Endothelial cell of umbilical vein (primary cell): ENCODE measurements at regions not wholly inside any gene's neighbourhood (a gene's known extent, or its start where the extent isn't known, plus 50 kb on each side); places are given as distances from the start of the nearest gene placed in this dataset.

ENCODE experiments used
- BruUV-seq: library from RNA; stranded (reverse); fragments of 400-500 nt; replicated peaks from 2 replicates; lab custom pipeline; 2021; lab: Mats Ljungman, UMichigan
- CTCF ChIA-PET: fragments of 300-600, 350-600 bp; sonication (Branson Sonifier 250); formaldehyde crosslinking; loops from one replicate; lab custom pipeline; 2021; ENCODE audit warnings: antibody characterized with exemption, inconsistent platforms; lab: Charles Lee
- POLR2A ChIA-PET: fragments of 300-600, 350-600 bp; sonication (Branson Sonifier 250); formaldehyde crosslinking; loops from one replicate; lab custom pipeline; 2021; ENCODE audit warnings: antibody characterized with exemption, inconsistent platforms; lab: Charles Lee
- DNase-seq: peaks from one replicate; pipeline ENCODE4 v3.0.0-alpha.2; 2011; ENCODE audit warnings: low read depth, low spot score
- FAIRE-seq: peaks from 2 replicates; lab custom pipeline; 2011; peaks lifted over from hg19 to GRCh38; lab: Jason Lieb, UNC
- H2AFZ ChIP-seq: 2 replicates; pipeline ENCODE4 v1.6.0; 2012; ENCODE audit warnings: low read depth, low read length, control low read depth, inconsistent platforms
- H3K27ac ChIP-seq: 2 replicates; pipeline ENCODE4 v1.5.1; 2011; ENCODE audit warnings: low read depth, mild to moderate bottlenecking, control low read depth, low read length, moderate library complexity; ENCODE audit not compliant: insufficient read depth
- H3K27me3 ChIP-seq, 2 experiments: 2 replicates each; pipeline versions ENCODE4 v1.6.0 to v1.6.1; 2011; ENCODE audit warnings: low read length in 2 of 2, mixed read lengths in 1 of 2; ENCODE audit not compliant: control insufficient read depth in 2 of 2, insufficient read depth in 2 of 2
- H3K36me3 ChIP-seq, 2 experiments: 2 replicates in 1 of 2; 3 replicates in 1 of 2; pipeline ENCODE4 v1.5.1; 2011; ENCODE audit warnings: low read length in 2 of 2, mild to moderate bottlenecking in 1 of 2, moderate library complexity in 1 of 2; ENCODE audit not compliant: control insufficient read depth in 2 of 2, insufficient read depth in 2 of 2; ENCODE audit errors: extremely low read depth in 1 of 2
- H3K4me1 ChIP-seq: 3 replicates; pipeline ENCODE4 v1.5.1; 2011; ENCODE audit warnings: mild to moderate bottlenecking, low read length; ENCODE audit not compliant: control insufficient read depth, insufficient read depth; ENCODE audit errors: extremely low read depth
- H3K4me2 ChIP-seq: 2 replicates; pipeline ENCODE4 v1.6.1; 2011; ENCODE audit warnings: low read length, control low read depth, mixed read lengths; ENCODE audit not compliant: insufficient read depth
- H3K4me3 ChIP-seq, 3 experiments: fragments of 200-600 bp in 1 of 3; sonication (generic), shearing (Covaris generic) in 1 of 3; replicated peaks in 1 of 3; 2 replicates each; pipeline ENCODE4 v1.5.1; 2011 to 2016; ENCODE audit warnings: control low read depth in 3 of 3, low read length in 3 of 3, mild to moderate bottlenecking in 2 of 3, inconsistent platforms in 1 of 3, low read depth in 1 of 3, moderate library complexity in 1 of 3; ENCODE audit not compliant: insufficient read depth in 1 of 3
- H3K79me2 ChIP-seq: 2 replicates; pipeline ENCODE4 v1.6.0; 2012; ENCODE audit warnings: low read length, inconsistent platforms; ENCODE audit not compliant: control insufficient read depth, insufficient read depth
- H3K9ac ChIP-seq: replicated peaks from 2 replicates; pipeline ENCODE3; 2011; ENCODE audit warnings: low read length, control low read depth; ENCODE audit not compliant: insufficient read depth; ENCODE audit errors: extremely low read depth
- H3K9me1 ChIP-seq: replicated peaks from 3 replicates; pipeline ENCODE4 v1.6.0; 2011; ENCODE audit warnings: mild to moderate bottlenecking, low read length; ENCODE audit not compliant: control insufficient read depth, insufficient read depth; ENCODE audit errors: extremely low read depth
- H3K9me3 ChIP-seq: replicated peaks from 2 replicates; pipeline ENCODE4 v1.5.1; 2012; ENCODE audit warnings: low read length, inconsistent platforms; ENCODE audit not compliant: control insufficient read depth, insufficient read depth
- H4K20me1 ChIP-seq: replicated peaks from 2 replicates; pipeline ENCODE3; 2011; ENCODE audit warnings: mild to moderate bottlenecking, low read length; ENCODE audit not compliant: control insufficient read depth, insufficient read depth; ENCODE audit errors: extremely low read depth
- EZH2 ChIP-seq: IDR thresholded peaks from 2 replicates; pipeline ENCODE4 v1.6.1; 2012; ENCODE audit warnings: borderline replicate concordance, low read depth, mild to moderate bottlenecking, moderate library complexity, low read length, inconsistent platforms; ENCODE audit not compliant: severe bottlenecking
- FOS ChIP-seq: IDR thresholded peaks from 2 replicates; pipeline ENCODE4 v1.6.1; 2011; ENCODE audit warnings: mild to moderate bottlenecking, low read length, moderate library complexity, borderline replicate concordance; ENCODE audit not compliant: insufficient read depth
- GATA2 ChIP-seq: IDR thresholded peaks from 2 replicates; pipeline ENCODE4 v1.7.0; 2011; ENCODE audit warnings: low read depth, mild to moderate bottlenecking, moderate library complexity, mixed read lengths, low read length; ENCODE audit not compliant: insufficient read length, insufficient read depth
- JUN ChIP-seq: IDR thresholded peaks from 2 replicates; pipeline ENCODE4 v1.6.1; 2011; ENCODE audit warnings: borderline replicate concordance, low read depth; ENCODE audit not compliant: insufficient read length, insufficient read depth
- MYC ChIP-seq: IDR thresholded peaks from one replicate; pipeline ENCODE4 v1.6.1; 2011; ENCODE audit warnings: mild to moderate bottlenecking, low read depth, low read length
- POLR2A ChIP-seq: IDR thresholded peaks from 2 replicates; pipeline ENCODE4 v1.6.1; 2012; ENCODE audit warnings: low read depth, mild to moderate bottlenecking, control low read depth, low read length
- POLR2AphosphoS5 ChIP-seq: IDR thresholded peaks from 2 replicates; pipeline ENCODE4 v1.6.1; 2012; ENCODE audit warnings: low read depth, mild to moderate bottlenecking, control low read depth, low read length, moderate library complexity; ENCODE audit not compliant: insufficient read depth
- dilution Hi-C: fragments of 300-500 bp; cut with MboI; formaldehyde crosslinking; loops from one replicate; pipeline ENCODE4 v1.15.0; 2019; ENCODE audit warnings: low sequenced_read_pairs; ENCODE audit not compliant: extremely low pct_ligation_motif_present
- intact Hi-C: fragments of 100-400 bp; cut with micrococcal nuclease; formaldehyde crosslinking; loops from one replicate; pipeline ENCODE4 v1.10.0; 2022
- TF ChIP-seq, protein P1 (sequence below), 2 donors: IDR thresholded peaks; 1 replicate in 1 of 2; 2 replicates in 1 of 2; pipeline ENCODE4 v1.5.1; 2011; ENCODE audit warnings: low read length in 2 of 2, mild to moderate bottlenecking in 2 of 2, moderate library complexity in 2 of 2, control low read depth in 1 of 2, inconsistent platforms in 1 of 2, low read depth in 1 of 2; ENCODE audit not compliant: insufficient read depth in 1 of 2; ENCODE audit errors: extremely low read depth in 1 of 2
- TF ChIP-seq, protein P2 (sequence below): IDR thresholded peaks from 2 replicates; pipeline ENCODE4 v1.6.1; 2011; ENCODE audit not compliant: insufficient read depth, insufficient read length

DNA sequence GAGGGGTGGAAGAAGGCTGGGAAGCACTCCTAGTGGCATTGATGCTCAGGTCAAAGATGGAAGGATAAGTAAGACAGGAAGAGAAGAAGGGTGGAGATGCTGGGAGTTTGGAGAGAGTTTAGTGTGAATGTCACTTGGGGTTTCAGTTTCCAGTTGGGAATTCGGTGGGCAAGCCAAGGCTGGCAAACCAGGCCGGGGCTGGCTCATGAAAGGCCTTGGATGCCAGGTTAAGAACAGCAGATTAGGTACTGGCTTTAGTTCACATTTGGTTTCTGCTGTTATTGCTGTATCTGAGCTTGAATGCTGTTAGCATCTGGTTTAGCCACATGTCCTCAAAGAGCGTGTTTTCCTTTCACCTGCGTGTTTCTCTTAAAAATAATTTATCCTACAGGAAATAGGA, 69.6 kb downstream of the BLID start:
- Histone ChIP-seq H3K4me3 (no peak overlapping the region), H3K9ac (no peak overlapping the region), H3K27ac (peak overlapping the region; percentile 82), H3K9me1 (no peaks in the 10 kb centered on the region), H3K9me3 (no peaks in the 10 kb centered on the region), H3K79me2 (no peaks in the 10 kb centered on the region), H2AFZ (no peak overlapping the region), H3K4me1 (peaks cover 37% of the 10 kb centered on the region), H4K20me1 (no peaks in the 10 kb centered on the region), H3K4me2 (no peak overlapping the region), H3K36me3 (no peaks in the 10 kb centered on the region), H3K27me3 (no peaks in the 10 kb centered on the region)
- FAIRE-seq = no peak
- TF ChIP-seq JUN (no peak), GATA2 (no peak), FOS (no peak), POLR2A (no peak), EZH2 (no peak), MYC (no peak), POLR2AphosphoS5 (no peak)
- TF ChIP-seq, protein P1, sequence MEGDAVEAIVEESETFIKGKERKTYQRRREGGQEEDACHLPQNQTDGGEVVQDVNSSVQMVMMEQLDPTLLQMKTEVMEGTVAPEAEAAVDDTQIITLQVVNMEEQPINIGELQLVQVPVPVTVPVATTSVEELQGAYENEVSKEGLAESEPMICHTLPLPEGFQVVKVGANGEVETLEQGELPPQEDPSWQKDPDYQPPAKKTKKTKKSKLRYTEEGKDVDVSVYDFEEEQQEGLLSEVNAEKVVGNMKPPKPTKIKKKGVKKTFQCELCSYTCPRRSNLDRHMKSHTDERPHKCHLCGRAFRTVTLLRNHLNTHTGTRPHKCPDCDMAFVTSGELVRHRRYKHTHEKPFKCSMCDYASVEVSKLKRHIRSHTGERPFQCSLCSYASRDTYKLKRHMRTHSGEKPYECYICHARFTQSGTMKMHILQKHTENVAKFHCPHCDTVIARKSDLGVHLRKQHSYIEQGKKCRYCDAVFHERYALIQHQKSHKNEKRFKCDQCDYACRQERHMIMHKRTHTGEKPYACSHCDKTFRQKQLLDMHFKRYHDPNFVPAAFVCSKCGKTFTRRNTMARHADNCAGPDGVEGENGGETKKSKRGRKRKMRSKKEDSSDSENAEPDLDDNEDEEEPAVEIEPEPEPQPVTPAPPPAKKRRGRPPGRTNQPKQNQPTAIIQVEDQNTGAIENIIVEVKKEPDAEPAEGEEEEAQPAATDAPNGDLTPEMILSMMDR (IDR thresholded peaks at IDR 0.05; ENCODE audit: extremely low read depth in 1 of 2, insufficient read depth in 1 of 2, low read depth in 1 of 2, low read length in 2 of 2) = no peak
- TF ChIP-seq, protein P2, sequence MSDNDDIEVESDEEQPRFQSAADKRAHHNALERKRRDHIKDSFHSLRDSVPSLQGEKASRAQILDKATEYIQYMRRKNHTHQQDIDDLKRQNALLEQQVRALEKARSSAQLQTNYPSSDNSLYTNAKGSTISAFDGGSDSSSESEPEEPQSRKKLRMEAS = no peak
- DNase-seq = no peak
- intact Hi-C loops (no loop called here), dilution Hi-C loops (no loop called here)
- ChIA-PET POLR2A (no interaction called here), CTCF (no interaction called here)
- BruUV-seq = no TSS peak
